HEK293T (cell line): ENCODE measurements at regions not wholly inside any gene's neighbourhood (a gene's known extent, or its start where the extent isn't known, plus 50 kb on each side); places are given as distances from the start of the nearest gene placed in this dataset.

Source experiments
- CTCF ChIA-PET: fragments of 350-600 bp; formaldehyde crosslinking; extraction: SDS; loops from one replicate; lab custom pipeline; 2021; ENCODE audit warnings: antibody characterized with exemption, inconsistent platforms; lab: Yijun Ruan, JAX
- POLR2A ChIA-PET: fragments of 350-600 bp; formaldehyde crosslinking; extraction: SDS; loops from one replicate; lab custom pipeline; 2020; ENCODE audit warnings: antibody characterized with exemption, inconsistent platforms; lab: Yijun Ruan, JAX
- DNase-seq: peaks from one replicate; pipeline ENCODE4 v3.0.0; 2012; ENCODE audit warnings: mixed read lengths; ENCODE audit errors: extremely low spot score
- ARNT ChIP-seq: fragments of 450-650 bp; IDR thresholded peaks from 2 replicates; pipeline ENCODE4 v1.6.1; 2017; ENCODE audit warnings: mild to moderate bottlenecking
- BHLHE40 ChIP-seq: fragments of 450-650 bp; IDR thresholded peaks from 2 replicates; pipeline ENCODE4 v1.6.1; 2016; ENCODE audit warnings: mild to moderate bottlenecking, moderate library complexity, borderline replicate concordance
- CTBP1 ChIP-seq: fragments of 450-650 bp; IDR thresholded peaks from 2 replicates; pipeline ENCODE4 v1.6.1; 2016; ENCODE audit warnings: borderline replicate concordance
- ELF4 ChIP-seq: fragments of 450-650 bp; IDR thresholded peaks from 2 replicates; pipeline ENCODE4 v1.6.1; 2017; ENCODE audit warnings: antibody characterized with exemption
- FOXA1 ChIP-seq: fragments of 450-650 bp; IDR thresholded peaks from 2 replicates; pipeline ENCODE4 v1.6.1; 2016; ENCODE audit warnings: mild to moderate bottlenecking
- FOXK2 ChIP-seq: fragments of 450-650 bp; IDR thresholded peaks from 2 replicates; pipeline ENCODE4 v1.6.1; 2016; ENCODE audit warnings: mild to moderate bottlenecking
- FOXM1 ChIP-seq: fragments of 450-650 bp; IDR thresholded peaks from 2 replicates; pipeline ENCODE4 v1.6.1; 2017; ENCODE audit warnings: mild to moderate bottlenecking, borderline replicate concordance
- HDGF ChIP-seq: fragments of 450-650 bp; IDR thresholded peaks from 2 replicates; pipeline ENCODE4 v1.6.1; 2017; ENCODE audit warnings: antibody characterized with exemption, borderline replicate concordance
- L3MBTL2 ChIP-seq: fragments of 450-650 bp; conservative IDR thresholded peaks from 2 replicates; pipeline ENCODE4 v1.6.1; 2016; ENCODE audit warnings: mild to moderate bottlenecking
- LEF1 ChIP-seq: fragments of 450-650 bp; IDR thresholded peaks from 2 replicates; pipeline ENCODE4 v1.6.1; 2017; ENCODE audit warnings: mild to moderate bottlenecking, borderline replicate concordance
- NFRKB ChIP-seq: fragments of 450-650 bp; IDR thresholded peaks from 2 replicates; pipeline ENCODE4 v1.6.1; 2016; ENCODE audit warnings: mild to moderate bottlenecking, moderate library complexity
- PKNOX1 ChIP-seq: fragments of 450-650 bp; IDR thresholded peaks from 2 replicates; pipeline ENCODE4 v1.6.1; 2016
- SP1 ChIP-seq: fragments of 450-650 bp; IDR thresholded peaks from 2 replicates; pipeline ENCODE4 v1.6.1; 2017
- SUZ12 ChIP-seq: fragments of 450-650 bp; IDR thresholded peaks from 2 replicates; pipeline ENCODE4 v1.6.1; 2016; ENCODE audit warnings: mild to moderate bottlenecking
- TARDBP ChIP-seq: fragments of 450-650 bp; IDR thresholded peaks from 2 replicates; pipeline ENCODE4 v1.6.1; 2016
- ZNF384 ChIP-seq: fragments of 450-650 bp; IDR thresholded peaks from 2 replicates; pipeline ENCODE4 v1.6.1; 2016

- no peak for DNase-seq
- ChIA-PET CTCF (no interaction called here), POLR2A (no interaction called here)
- no peak for TF ChIP-seq NFRKB
- TF ChIP-seq FOXM1 = no peak
- TF ChIP-seq FOXK2 = no peak
These were observed 364.9 kb upstream of the KITLG start for GRCh38 chr12:88945051-88945732.

- ChIA-PET CTCF (no interaction called here), POLR2A (no interaction called here)
- no peak for DNase-seq
- TF ChIP-seq ZNF384 = no peak
- TF ChIP-seq SUZ12 = no peak
- TF ChIP-seq CTBP1 = no peak
- no peak for TF ChIP-seq PKNOX1
- no peak for TF ChIP-seq BHLHE40
- no peak for TF ChIP-seq LEF1
- TF ChIP-seq FOXK2 = no peak
- no peak for TF ChIP-seq ARNT
- TF ChIP-seq TARDBP = no peak
- TF ChIP-seq L3MBTL2 = no peak
- no peak for TF ChIP-seq ELF4
- TF ChIP-seq SP1 = no peak
- TF ChIP-seq FOXA1 = no peak
- TF ChIP-seq FOXM1 = no peak
- TF ChIP-seq NFRKB = no peak
- TF ChIP-seq HDGF = no peak
These were observed 364.1 kb upstream of the KITLG start for GRCh38 chr12:88944397-88944796.

- ChIA-PET POLR2A (no interaction called here), CTCF (no interaction called here)
- TF ChIP-seq BHLHE40 = no peak
- no peak for TF ChIP-seq TARDBP
- TF ChIP-seq ZNF384 = no peak
- TF ChIP-seq HDGF = no peak
- TF ChIP-seq ARNT = no peak
- TF ChIP-seq PKNOX1 = no peak
- TF ChIP-seq FOXM1 = no peak
- no peak for TF ChIP-seq NFRKB
- no peak for TF ChIP-seq ELF4
- TF ChIP-seq SP1 = no peak
- no peak for TF ChIP-seq LEF1
- no peak for TF ChIP-seq FOXK2
- no peak for TF ChIP-seq FOXA1
- TF ChIP-seq SUZ12 = no peak
- TF ChIP-seq L3MBTL2 = no peak
- no peak for TF ChIP-seq CTBP1
- no peak for DNase-seq
These were observed 360.6 kb upstream of the KITLG start for GRCh38 chr12:88940854-88941253.

- CTCF ChIA-PET = no interaction called here
- POLR2A ChIA-PET = no interaction called here
- TF ChIP-seq CTBP1 (no peak), ZNF384 (no peak), SUZ12 (no peak)
- no peak for DNase-seq
These were observed 355.6 kb upstream of the KITLG start for GRCh38 chr12:88935856-88936255.

- CTCF ChIA-PET = interaction anchor here (0.6 kb wide), 1 partner anchor 733 kb away, joined by 3 read pairs; no protein-coding TSS in a partner anchor
- no peak for DNase-seq
These were observed 354.0 kb upstream of the KITLG start for GRCh38 chr12:88934163-88934747.

GRCh38 chr12:88932457-88932856 lies 352.2 kb upstream of the KITLG start:
- TF ChIP-seq FOXA1 (no peak), NFRKB (no peak), BHLHE40 (no peak), PKNOX1 (no peak), CTBP1 (no peak), ZNF384 (no peak), SUZ12 (no peak), HDGF (no peak), SP1 (no peak)
- DNase-seq = no peak
- POLR2A ChIA-PET = interaction anchor here (1.6 kb wide), 1 partner anchor 352 kb away, joined by 4 read pairs; the partner anchor contains the start of gene KITLG
- CTCF ChIA-PET = no interaction called here

More at GRCh38 chr12:88934163-88934747, 354.0 kb upstream of the KITLG start:
- POLR2A ChIA-PET = interaction anchor here (0.6 kb wide), 1 partner anchor 754 kb away, joined by 3 read pairs; no protein-coding TSS in a partner anchor
- TF ChIP-seq SP1 (no peak), L3MBTL2 (no peak), BHLHE40 (no peak)
